Endothelial cell of umbilical vein (primary cell): ENCODE measurements at regions not wholly inside any gene's neighbourhood (a gene's known extent, or its start where the extent isn't known, plus 50 kb on each side); places are given as distances from the start of the nearest gene placed in this dataset.

Source experiments
- BruUV-seq: library from RNA; stranded (reverse); fragments of 400-500 nt; replicated peaks from 2 replicates; lab custom pipeline; 2021; lab: Mats Ljungman, UMichigan
- CTCF ChIA-PET: fragments of 300-600, 350-600 bp; sonication (Branson Sonifier 250); formaldehyde crosslinking; loops from one replicate; lab custom pipeline; 2021; ENCODE audit warnings: antibody characterized with exemption, inconsistent platforms; lab: Charles Lee
- POLR2A ChIA-PET: fragments of 300-600, 350-600 bp; sonication (Branson Sonifier 250); formaldehyde crosslinking; loops from one replicate; lab custom pipeline; 2021; ENCODE audit warnings: antibody characterized with exemption, inconsistent platforms; lab: Charles Lee
- DNase-seq: peaks from one replicate; pipeline ENCODE4 v3.0.0-alpha.2; 2011; ENCODE audit warnings: low read depth, low spot score
- FAIRE-seq: peaks from 2 replicates; lab custom pipeline; 2011; peaks lifted over from hg19 to GRCh38; lab: Jason Lieb, UNC
- H2AFZ ChIP-seq: 2 replicates; pipeline ENCODE4 v1.6.0; 2012; ENCODE audit warnings: low read depth, low read length, control low read depth, inconsistent platforms
- H3K27ac ChIP-seq: 2 replicates; pipeline ENCODE4 v1.5.1; 2011; ENCODE audit warnings: low read depth, mild to moderate bottlenecking, control low read depth, low read length, moderate library complexity; ENCODE audit not compliant: insufficient read depth
- H3K27me3 ChIP-seq, 2 experiments: 2 replicates each; pipeline versions ENCODE4 v1.6.0 to v1.6.1; 2011; ENCODE audit warnings: low read length in 2 of 2, mixed read lengths in 1 of 2; ENCODE audit not compliant: control insufficient read depth in 2 of 2, insufficient read depth in 2 of 2
- H3K36me3 ChIP-seq, 2 experiments: 2 replicates in 1 of 2; 3 replicates in 1 of 2; pipeline ENCODE4 v1.5.1; 2011; ENCODE audit warnings: low read length in 2 of 2, mild to moderate bottlenecking in 1 of 2, moderate library complexity in 1 of 2; ENCODE audit not compliant: control insufficient read depth in 2 of 2, insufficient read depth in 2 of 2; ENCODE audit errors: extremely low read depth in 1 of 2
- H3K4me1 ChIP-seq: 3 replicates; pipeline ENCODE4 v1.5.1; 2011; ENCODE audit warnings: mild to moderate bottlenecking, low read length; ENCODE audit not compliant: control insufficient read depth, insufficient read depth; ENCODE audit errors: extremely low read depth
- H3K4me2 ChIP-seq: 2 replicates; pipeline ENCODE4 v1.6.1; 2011; ENCODE audit warnings: low read length, control low read depth, mixed read lengths; ENCODE audit not compliant: insufficient read depth
- H3K4me3 ChIP-seq, 3 experiments: fragments of 200-600 bp in 1 of 3; sonication (generic), shearing (Covaris generic) in 1 of 3; replicated peaks in 1 of 3; 2 replicates each; pipeline ENCODE4 v1.5.1; 2011 to 2016; ENCODE audit warnings: control low read depth in 3 of 3, low read length in 3 of 3, mild to moderate bottlenecking in 2 of 3, inconsistent platforms in 1 of 3, low read depth in 1 of 3, moderate library complexity in 1 of 3; ENCODE audit not compliant: insufficient read depth in 1 of 3
- H3K79me2 ChIP-seq: 2 replicates; pipeline ENCODE4 v1.6.0; 2012; ENCODE audit warnings: low read length, inconsistent platforms; ENCODE audit not compliant: control insufficient read depth, insufficient read depth
- H3K9ac ChIP-seq: replicated peaks from 2 replicates; pipeline ENCODE3; 2011; ENCODE audit warnings: low read length, control low read depth; ENCODE audit not compliant: insufficient read depth; ENCODE audit errors: extremely low read depth
- H3K9me1 ChIP-seq: replicated peaks from 3 replicates; pipeline ENCODE4 v1.6.0; 2011; ENCODE audit warnings: mild to moderate bottlenecking, low read length; ENCODE audit not compliant: control insufficient read depth, insufficient read depth; ENCODE audit errors: extremely low read depth
- H3K9me3 ChIP-seq: replicated peaks from 2 replicates; pipeline ENCODE4 v1.5.1; 2012; ENCODE audit warnings: low read length, inconsistent platforms; ENCODE audit not compliant: control insufficient read depth, insufficient read depth
- H4K20me1 ChIP-seq: replicated peaks from 2 replicates; pipeline ENCODE3; 2011; ENCODE audit warnings: mild to moderate bottlenecking, low read length; ENCODE audit not compliant: control insufficient read depth, insufficient read depth; ENCODE audit errors: extremely low read depth
- CTCF ChIP-seq, 2 donors: IDR thresholded peaks; 1 replicate in 1 of 2; 2 replicates in 1 of 2; pipeline ENCODE4 v1.5.1; 2011; ENCODE audit warnings: low read length in 2 of 2, mild to moderate bottlenecking in 2 of 2, moderate library complexity in 2 of 2, control low read depth in 1 of 2, inconsistent platforms in 1 of 2, low read depth in 1 of 2; ENCODE audit not compliant: insufficient read depth in 1 of 2; ENCODE audit errors: extremely low read depth in 1 of 2
- EZH2 ChIP-seq: IDR thresholded peaks from 2 replicates; pipeline ENCODE4 v1.6.1; 2012; ENCODE audit warnings: borderline replicate concordance, low read depth, mild to moderate bottlenecking, moderate library complexity, low read length, inconsistent platforms; ENCODE audit not compliant: severe bottlenecking
- FOS ChIP-seq: IDR thresholded peaks from 2 replicates; pipeline ENCODE4 v1.6.1; 2011; ENCODE audit warnings: mild to moderate bottlenecking, low read length, moderate library complexity, borderline replicate concordance; ENCODE audit not compliant: insufficient read depth
- JUN ChIP-seq: IDR thresholded peaks from 2 replicates; pipeline ENCODE4 v1.6.1; 2011; ENCODE audit warnings: borderline replicate concordance, low read depth; ENCODE audit not compliant: insufficient read length, insufficient read depth
- MAX ChIP-seq: IDR thresholded peaks from 2 replicates; pipeline ENCODE4 v1.6.1; 2011; ENCODE audit not compliant: insufficient read depth, insufficient read length
- MYC ChIP-seq: IDR thresholded peaks from one replicate; pipeline ENCODE4 v1.6.1; 2011; ENCODE audit warnings: mild to moderate bottlenecking, low read depth, low read length
- POLR2A ChIP-seq: IDR thresholded peaks from 2 replicates; pipeline ENCODE4 v1.6.1; 2012; ENCODE audit warnings: low read depth, mild to moderate bottlenecking, control low read depth, low read length
- dilution Hi-C: fragments of 300-500 bp; cut with MboI; formaldehyde crosslinking; loops from one replicate; pipeline ENCODE4 v1.15.0; 2019; ENCODE audit warnings: low sequenced_read_pairs; ENCODE audit not compliant: extremely low pct_ligation_motif_present
- intact Hi-C: fragments of 100-400 bp; cut with micrococcal nuclease; formaldehyde crosslinking; loops from one replicate; pipeline ENCODE4 v1.10.0; 2022

GRCh38 chr1:115922801-115923200, 53.5 kb upstream of the SLC22A15 start:
- POLR2A ChIA-PET, result no interaction called here
- Histone ChIP-seq H3K4me2 (no peak overlapping the region), H3K79me2 (no peaks in the 10 kb centered on the region), H3K9me1 (no peaks in the 10 kb centered on the region), H3K9ac (no peak overlapping the region), H3K4me3 (no peak overlapping the region), H2AFZ (no peak overlapping the region), H3K36me3 (no peaks in the 10 kb centered on the region), H4K20me1 (no peaks in the 10 kb centered on the region), H3K9me3 (no peaks in the 10 kb centered on the region), H3K4me1 (peaks cover 8% of the 10 kb centered on the region), H3K27ac (no peak overlapping the region), H3K27me3 (peaks cover 0 to 3% of the 10 kb centered on the region in 2 experiments)
- BruUV-seq, result no TSS peak
- dilution Hi-C loops (no loop called here), intact Hi-C loops (no loop called here)
- TF ChIP-seq MYC (no peak), MAX (no peak), CTCF (IDR thresholded peaks at IDR 0.05; ENCODE audit: extremely low read depth in 1 of 2, insufficient read depth in 1 of 2, low read depth in 1 of 2, low read length in 2 of 2) (no peak), JUN (no peak), FOS (no peak), EZH2 (no peak), POLR2A (no peak)
- CTCF ChIA-PET, result interaction anchor here (1.3 kb wide), 1 partner anchor 11 kb away, joined by 3 read pairs; no protein-coding TSS in a partner anchor
- DNase-seq, result no peak
- FAIRE-seq, result no peak
